Keratinocyte (primary cell): ENCODE measurements at regions not wholly inside any gene's neighbourhood (a gene's known extent, or its start where the extent isn't known, plus 50 kb on each side); places are given as distances from the start of the nearest gene placed in this dataset.

ENCODE experiments used
- DNase-seq: peaks from one replicate; pipeline ENCODE4 v3.0.0-alpha.2; 2011; ENCODE audit warnings: low read depth, missing footprints, low spot score
- FAIRE-seq: peaks from 2 replicates; lab custom pipeline; 2011; peaks lifted over from hg19 to GRCh38; lab: Jason Lieb, UNC
- H2AFZ ChIP-seq: 2 replicates; pipeline ENCODE4 v1.6.0; 2012; ENCODE audit warnings: low read length, control low read depth, inconsistent platforms; ENCODE audit not compliant: control insufficient read depth
- H3K27ac ChIP-seq: 2 replicates; pipeline ENCODE4 v1.5.1; 2011; ENCODE audit warnings: low read length; ENCODE audit not compliant: control insufficient read depth, insufficient read depth
- H3K27me3 ChIP-seq: 3 replicates; pipeline ENCODE4 v1.6.0; 2011; ENCODE audit warnings: low read length; ENCODE audit not compliant: control insufficient read depth, insufficient read depth; ENCODE audit errors: extremely low read depth
- H3K36me3 ChIP-seq, 2 experiments: 2 replicates in 1 of 2; 3 replicates in 1 of 2; pipeline ENCODE4 v1.5.1; 2011; ENCODE audit warnings: low read length in 2 of 2, mild to moderate bottlenecking in 1 of 2; ENCODE audit not compliant: control insufficient read depth in 2 of 2, insufficient read depth in 2 of 2; ENCODE audit errors: extremely low read depth in 1 of 2
- H3K4me1 ChIP-seq: 3 replicates; pipeline ENCODE4 v1.5.1; 2011; ENCODE audit warnings: low read length; ENCODE audit not compliant: control insufficient read depth, insufficient read depth; ENCODE audit errors: extremely low read depth
- H3K4me2 ChIP-seq: 3 replicates; pipeline ENCODE4 v1.6.0; 2011; ENCODE audit warnings: low read depth, low read length; ENCODE audit not compliant: control insufficient read depth, insufficient read depth; ENCODE audit errors: extremely low read depth
- H3K4me3 ChIP-seq, 3 experiments: fragments of 200-600 bp in 1 of 3; sonication (generic) in 1 of 3; 2 replicates in 2 of 3; 3 replicates in 1 of 3; pipeline ENCODE4 v1.5.1; 2011 to 2016; ENCODE audit warnings: low read length in 3 of 3, mild to moderate bottlenecking in 3 of 3, control low read depth in 2 of 3, inconsistent platforms in 1 of 3, low read depth in 1 of 3, mixed read lengths in 1 of 3, mixed run types in 1 of 3, moderate library complexity in 1 of 3; ENCODE audit not compliant: control insufficient read depth in 2 of 3, insufficient read depth in 2 of 3; ENCODE audit errors: extremely low read depth in 1 of 3
- H3K79me2 ChIP-seq: 2 replicates; pipeline ENCODE4 v1.6.0; 2012; ENCODE audit warnings: low read length; ENCODE audit not compliant: control insufficient read depth, insufficient read depth
- H3K9ac ChIP-seq: 3 replicates; pipeline ENCODE4 v1.6.0; 2011; ENCODE audit warnings: low read length; ENCODE audit not compliant: control insufficient read depth, insufficient read depth; ENCODE audit errors: extremely low read depth
- H3K9me1 ChIP-seq: 3 replicates; pipeline ENCODE4 v1.6.0; 2011; ENCODE audit warnings: low read length; ENCODE audit not compliant: control insufficient read depth, insufficient read depth; ENCODE audit errors: extremely low read depth
- H3K9me3 ChIP-seq: 2 replicates; pipeline ENCODE4 v1.5.1; 2012; ENCODE audit warnings: low read depth, low read length; ENCODE audit not compliant: control insufficient read depth
- H4K20me1 ChIP-seq: 3 replicates; pipeline ENCODE4 v1.6.0; 2011; ENCODE audit warnings: low read length; ENCODE audit not compliant: control insufficient read depth, insufficient read depth; ENCODE audit errors: extremely low read depth
- EZH2 ChIP-seq: IDR thresholded peaks from one replicate; pipeline ENCODE4 v1.6.1; 2012; ENCODE audit warnings: inconsistent platforms, mild to moderate bottlenecking, low read length, moderate library complexity
- dilution Hi-C: fragments of 300-500 bp; cut with MboI; formaldehyde crosslinking; loops from one replicate; pipeline ENCODE4 v1.7.0; 2020; ENCODE audit warnings: low sequenced_read_pairs; ENCODE audit not compliant: extremely low pct_ligation_motif_present
- TF ChIP-seq, protein P1 (sequence below), 3 experiments: IDR thresholded peaks in 1 of 3; conservative IDR thresholded peaks in 1 of 3; optimal IDR thresholded peaks in 1 of 3; 2 replicates in 2 of 3; 3 replicates in 1 of 3; pipeline versions ENCODE3 to v1.5.1; 2011; ENCODE audit warnings: low read length in 3 of 3, mild to moderate bottlenecking in 3 of 3, moderate library complexity in 2 of 3, control low read depth in 1 of 3, inconsistent platforms in 1 of 3; ENCODE audit not compliant: insufficient read depth in 2 of 3; ENCODE audit errors: extremely low read depth in 1 of 3

DNA sequence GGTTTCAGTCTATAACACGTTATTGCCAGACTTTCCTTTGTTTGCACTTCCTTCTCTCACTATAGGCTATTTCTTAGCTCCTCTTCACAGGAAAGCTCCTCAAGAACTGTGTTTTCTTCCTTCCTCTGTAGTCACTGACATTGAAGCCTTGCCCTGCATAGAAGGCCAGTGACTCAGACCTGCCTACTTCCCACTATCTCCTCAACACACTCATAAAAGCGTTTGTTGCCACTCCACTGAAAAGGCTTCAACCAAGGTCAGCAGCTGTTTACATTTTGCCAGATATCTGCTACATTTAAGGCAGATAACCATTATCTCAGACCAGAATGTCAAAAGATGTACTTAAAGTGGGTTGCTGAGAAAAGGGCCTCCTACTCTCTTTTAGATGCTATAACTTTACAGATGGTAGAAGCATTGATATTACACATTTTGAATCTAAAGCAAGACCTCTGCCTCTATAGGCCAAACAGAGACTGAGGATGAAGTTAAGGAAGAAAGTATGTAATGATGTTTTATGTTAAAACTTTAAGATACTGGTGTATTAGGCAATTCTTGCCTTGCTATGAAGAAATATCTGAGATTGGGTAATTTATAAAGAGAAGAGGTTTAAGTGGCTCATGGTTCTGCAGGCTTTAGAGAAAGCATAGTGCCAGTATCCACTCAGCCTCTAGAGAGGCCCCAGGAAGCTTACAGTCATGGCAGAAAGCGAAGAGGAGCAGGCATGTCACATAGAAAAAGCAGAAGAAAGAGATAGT, 233.3 kb upstream of the FLRT2 start:
- H4K20me1 ChIP-seq = no peaks in the 10 kb centered on the region
- no peak overlapping the region for H2AFZ ChIP-seq
- no peak overlapping the region for H3K27ac ChIP-seq
- no peak overlapping the region for H3K4me3 ChIP-seq
- no peak for FAIRE-seq
- H3K4me2 ChIP-seq = no peak overlapping the region
- H3K9ac ChIP-seq = no peak overlapping the region
- H3K36me3 ChIP-seq = no peaks in the 10 kb centered on the region
- no peaks in the 10 kb centered on the region for H3K9me3 ChIP-seq
- dilution Hi-C loops = no loop called here
- DNase-seq = no peak
- no peaks in the 10 kb centered on the region for H3K9me1 ChIP-seq
- H3K79me2 ChIP-seq = no peaks in the 10 kb centered on the region
- H3K4me1 ChIP-seq = peaks cover 4% of the 10 kb centered on the region
- TF ChIP-seq, protein P1, sequence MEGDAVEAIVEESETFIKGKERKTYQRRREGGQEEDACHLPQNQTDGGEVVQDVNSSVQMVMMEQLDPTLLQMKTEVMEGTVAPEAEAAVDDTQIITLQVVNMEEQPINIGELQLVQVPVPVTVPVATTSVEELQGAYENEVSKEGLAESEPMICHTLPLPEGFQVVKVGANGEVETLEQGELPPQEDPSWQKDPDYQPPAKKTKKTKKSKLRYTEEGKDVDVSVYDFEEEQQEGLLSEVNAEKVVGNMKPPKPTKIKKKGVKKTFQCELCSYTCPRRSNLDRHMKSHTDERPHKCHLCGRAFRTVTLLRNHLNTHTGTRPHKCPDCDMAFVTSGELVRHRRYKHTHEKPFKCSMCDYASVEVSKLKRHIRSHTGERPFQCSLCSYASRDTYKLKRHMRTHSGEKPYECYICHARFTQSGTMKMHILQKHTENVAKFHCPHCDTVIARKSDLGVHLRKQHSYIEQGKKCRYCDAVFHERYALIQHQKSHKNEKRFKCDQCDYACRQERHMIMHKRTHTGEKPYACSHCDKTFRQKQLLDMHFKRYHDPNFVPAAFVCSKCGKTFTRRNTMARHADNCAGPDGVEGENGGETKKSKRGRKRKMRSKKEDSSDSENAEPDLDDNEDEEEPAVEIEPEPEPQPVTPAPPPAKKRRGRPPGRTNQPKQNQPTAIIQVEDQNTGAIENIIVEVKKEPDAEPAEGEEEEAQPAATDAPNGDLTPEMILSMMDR (optimal IDR thresholded peaks at IDR 0.05 in 1 of 3, IDR thresholded peaks at IDR 0.05 in 1 of 3, conservative IDR thresholded peaks at IDR 0.05 in 1 of 3; ENCODE audit: extremely low read depth in 1 of 3, insufficient read depth in 2 of 3, low read length in 3 of 3) = no peak
- TF ChIP-seq EZH2 = no peak
- no peaks in the 10 kb centered on the region for H3K27me3 ChIP-seq

DNA sequence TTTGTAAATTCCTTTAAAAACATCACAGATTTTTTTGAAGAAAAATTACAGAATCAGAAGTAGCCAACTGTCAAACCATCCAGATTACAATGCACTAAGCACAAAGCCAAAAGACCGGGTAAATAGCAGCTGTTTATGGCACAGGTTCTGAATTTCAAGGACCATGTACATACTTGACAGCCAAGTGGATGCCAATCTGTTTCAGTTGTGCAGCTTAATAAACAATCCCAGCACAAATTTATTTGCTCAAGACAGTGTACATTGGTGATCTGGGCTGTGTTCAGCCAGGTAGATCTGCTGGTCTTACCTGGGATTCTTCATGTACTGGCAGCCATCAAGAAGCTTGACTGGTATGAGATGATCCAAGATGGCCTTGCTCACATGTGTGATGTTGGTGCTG, 229.8 kb upstream of the FLRT2 start:
- Histone ChIP-seq H3K9ac (no peak overlapping the region), H4K20me1 (no peaks in the 10 kb centered on the region), H3K27me3 (no peaks in the 10 kb centered on the region), H3K36me3 (no peaks in the 10 kb centered on the region), H3K27ac (no peak overlapping the region), H3K4me3 (no peak overlapping the region), H3K9me1 (no peaks in the 10 kb centered on the region), H3K4me2 (no peak overlapping the region), H3K4me1 (peaks cover 4% of the 10 kb centered on the region), H2AFZ (no peak overlapping the region), H3K9me3 (no peaks in the 10 kb centered on the region), H3K79me2 (no peaks in the 10 kb centered on the region)
- DNase-seq (no peak), FAIRE-seq (no peak)
- dilution Hi-C loops = no loop called here
- no peak for TF ChIP-seq EZH2
- TF ChIP-seq, protein P1 (optimal IDR thresholded peaks at IDR 0.05 in 1 of 3, IDR thresholded peaks at IDR 0.05 in 1 of 3, conservative IDR thresholded peaks at IDR 0.05 in 1 of 3; ENCODE audit: extremely low read depth in 1 of 3, insufficient read depth in 2 of 3, low read length in 3 of 3) = no peak
